Loucy (cell line): ENCODE measurements at regions not wholly inside any gene's neighbourhood (a gene's known extent, or its start where the extent isn't known, plus 50 kb on each side); places are given as distances from the start of the nearest gene placed in this dataset.

Experiments
- CTCF ChIP-seq: fragments of 200-600 bp; sonication (generic); conservative IDR thresholded peaks from 2 replicates; pipeline ENCODE4 v1.5.1; 2014; ENCODE audit warnings: mild to moderate bottlenecking, antibody characterized with exemption, low read length
- EZH2phosphoT487 ChIP-seq: fragments of 200-600 bp; IDR thresholded peaks from 2 replicates; pipeline ENCODE4 v1.6.1; 2018; ENCODE audit warnings: antibody characterized with exemption, mild to moderate bottlenecking, moderate library complexity, borderline replicate concordance

- TF ChIP-seq CTCF (no peak), EZH2phosphoT487 (no peak)
Observed at GRCh38 chr9:90140131-90140818, 502.3 kb downstream of the DIRAS2 start.
